ENCODE measurements at regions not wholly inside any gene's neighbourhood (a gene's known extent, or its start where the extent isn't known, plus 50 kb on each side); places are given as distances from the start of the nearest gene placed in this dataset.

DNA sequence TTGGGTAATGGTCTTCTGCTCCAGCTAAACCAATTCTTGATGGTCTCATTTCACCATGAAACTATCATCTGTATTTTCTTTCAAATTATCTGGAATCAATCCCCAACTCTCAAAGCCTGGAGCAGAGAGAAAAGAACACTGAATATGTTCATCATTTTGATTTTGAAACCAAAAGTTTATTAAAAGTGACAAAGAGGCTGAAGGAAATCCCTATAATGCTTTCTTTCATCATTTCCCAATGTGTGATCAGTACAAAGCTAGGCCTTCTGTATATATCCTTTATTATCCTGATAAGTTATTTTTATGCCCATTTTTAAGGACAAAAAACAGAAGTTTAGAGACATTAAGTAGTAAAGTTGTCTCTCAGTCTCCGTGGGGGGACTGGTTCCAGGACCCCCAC is 50.1 kb upstream of the MBNL1 start:
- TF ChIP-seq JUND (IDR thresholded peaks at IDR 0.05; ENCODE audit: low read depth) = no peak
- in situ Hi-C loops (cut with HindIII; ENCODE audit: low pct_unique_long_range_greater_than_20kb, low sequenced_read_pairs) = no loop called here
- no peak for DNase-seq (ENCODE audit: low read depth in 1 of 2, low spot score in 1 of 2)
